GM18861 (cell line): ENCODE measurements at regions not wholly inside any gene's neighbourhood (a gene's known extent, or its start where the extent isn't known, plus 50 kb on each side); places are given as distances from the start of the nearest gene placed in this dataset.

Source experiments
- ATAC-seq: cut with Tn5 transposase; IDR thresholded peaks from one replicate; pipeline ENCODE4 v1.9.1; 2021; ENCODE audit not compliant: unreplicated experiment

- ATAC-seq = no peak
These were observed 181.0 kb upstream of the HNRNPA3 start for GRCh38 chr2:177031438-177032180.

GRCh38 chr2:177036747-177037146, 175.8 kb upstream of the HNRNPA3 start:
- no peak for ATAC-seq

GRCh38 chr2:177037569-177037968, 175.0 kb upstream of the HNRNPA3 start:
- no peak for ATAC-seq

- no peak for ATAC-seq
These were observed 173.7 kb upstream of the HNRNPA3 start for GRCh38 chr2:177038787-177039484.

- ATAC-seq = no peak
These were observed 170.3 kb upstream of the HNRNPA3 start for GRCh38 chr2:177042311-177042710.

GRCh38 chr2:177044671-177045070, 167.9 kb upstream of the HNRNPA3 start:
- ATAC-seq = no peak

GRCh38 chr2:177048981-177049380, 163.6 kb upstream of the HNRNPA3 start:
- ATAC-seq = no peak

GRCh38 chr2:177051278-177051677, 161.3 kb upstream of the HNRNPA3 start:
- ATAC-seq = no peak

GRCh38 chr2:177052471-177052870, 160.1 kb upstream of the HNRNPA3 start:
- ATAC-seq = no peak

- ATAC-seq = no peak
These were observed 159.6 kb upstream of the HNRNPA3 start for GRCh38 chr2:177053038-177053437.

GRCh38 chr2:177053716-177054115, 158.9 kb upstream of the HNRNPA3 start:
- ATAC-seq = no peak

- no peak for ATAC-seq
These were observed 156.1 kb upstream of the HNRNPA3 start for GRCh38 chr2:177056481-177056929.

GRCh38 chr2:177058747-177059146, 153.8 kb upstream of the HNRNPA3 start:
- ATAC-seq = peak; percentile 80

- no peak for ATAC-seq
These were observed 153.3 kb upstream of the HNRNPA3 start for GRCh38 chr2:177059293-177059692.

GRCh38 chr2:177063331-177063730, 149.3 kb upstream of the HNRNPA3 start:
- no peak for ATAC-seq

GRCh38 chr2:177064422-177064821, 148.2 kb upstream of the HNRNPA3 start:
- ATAC-seq = no peak

- ATAC-seq = no peak
These were observed 143.6 kb upstream of the HNRNPA3 start for GRCh38 chr2:177068967-177069366.

- ATAC-seq = no peak
These were observed 140.5 kb upstream of the HNRNPA3 start for GRCh38 chr2:177072090-177072489.

- no peak for ATAC-seq
These were observed 139.0 kb upstream of the HNRNPA3 start for GRCh38 chr2:177073611-177074010.

GRCh38 chr2:177074099-177074710, 138.4 kb upstream of the HNRNPA3 start:
- no peak for ATAC-seq

GRCh38 chr2:177075254-177075653, 137.3 kb upstream of the HNRNPA3 start:
- no peak for ATAC-seq

- ATAC-seq = no peak
These were observed 135.9 kb upstream of the HNRNPA3 start for GRCh38 chr2:177076636-177077179.
